NCI-H2227 treated with DMSO at 0.1 percent for 48 hours (cell line): ENCODE measurements at regions not wholly inside any gene's neighbourhood (a gene's known extent, or its start where the extent isn't known, plus 50 kb on each side); places are given as distances from the start of the nearest gene placed in this dataset.
"Not testable (repeated sequence)": the region's sequence is repeated elsewhere in the genome, so short reads cannot be mapped to it uniquely, and the experiment has no call there.

ENCODE experiments used
- DNase-seq: peaks from one replicate; lab custom pipeline; 2025; lab: John Stamatoyannopoulos, UW

DNA sequence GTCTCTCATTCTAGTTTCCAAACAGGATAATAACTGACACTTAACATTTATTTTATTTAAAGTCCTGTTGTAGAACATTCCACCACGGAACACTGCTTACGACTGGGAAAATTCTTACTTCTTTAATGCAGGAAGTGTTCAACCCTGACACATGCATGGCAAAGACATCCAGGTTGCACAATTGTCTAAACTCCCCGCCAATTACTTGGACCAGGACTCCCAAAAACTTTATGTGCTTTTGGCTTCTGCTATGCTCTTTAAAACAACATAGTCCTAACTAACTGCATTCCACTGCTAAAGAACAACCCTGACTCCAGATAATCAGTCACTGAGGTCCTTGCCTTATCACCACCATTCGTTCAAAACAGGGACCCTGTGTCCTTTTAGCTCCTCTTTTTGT lies 995.8 kb downstream of the LTN1 start:
- not testable (repeated sequence) for DNase-seq

DNA sequence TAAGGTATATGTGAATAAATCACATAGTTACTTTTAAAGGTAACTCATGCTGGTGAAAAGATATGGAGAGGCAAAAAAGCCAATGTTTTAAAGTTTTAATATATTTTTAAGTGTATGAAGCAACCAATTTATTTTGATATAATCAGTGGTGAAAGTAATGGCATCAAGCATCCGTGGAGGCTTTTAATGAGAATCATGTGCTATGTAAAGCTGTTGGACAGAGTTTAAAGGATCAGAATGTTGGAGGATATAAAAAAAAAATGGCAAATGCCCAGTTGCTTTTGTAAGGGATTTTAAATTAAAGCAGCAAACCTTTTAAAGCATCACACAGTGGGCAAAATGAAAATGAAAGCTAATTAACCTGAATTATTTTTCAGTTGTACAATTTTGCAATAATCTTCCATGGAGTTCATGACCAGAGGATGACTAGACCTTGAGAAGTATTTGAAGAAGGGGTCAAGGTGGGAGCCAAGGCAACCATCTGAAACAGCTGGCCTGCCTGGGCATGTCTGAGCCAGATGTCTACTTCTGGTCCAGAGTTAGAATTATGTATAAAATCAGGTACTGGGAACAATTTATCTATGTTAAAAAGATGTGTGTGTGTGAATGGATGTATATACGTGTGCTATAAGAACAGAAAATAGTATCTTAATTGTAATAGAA lies 1007.9 kb downstream of the LTN1 start:
- DNase-seq, result not testable (repeated sequence)

DNA sequence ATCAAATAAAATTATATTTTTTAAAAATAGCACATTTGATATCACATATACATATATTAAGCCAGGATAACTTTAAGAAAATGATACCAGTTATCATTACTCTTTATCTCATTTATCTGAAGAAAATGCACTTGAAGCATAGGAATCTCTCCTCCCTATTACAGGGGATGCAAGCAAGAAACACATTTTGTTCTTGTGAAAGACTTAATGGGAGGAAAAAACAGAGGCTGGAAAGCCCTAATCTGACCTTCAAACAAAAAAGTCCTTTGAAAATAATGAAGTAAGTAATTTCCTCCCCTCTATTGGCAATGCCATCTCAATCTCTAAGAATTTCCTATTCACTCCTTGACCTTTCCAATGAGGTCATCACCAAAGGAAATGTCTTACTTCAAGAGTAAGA lies 1012.6 kb upstream of the ADAMTS5 start:
- not testable (repeated sequence) for DNase-seq

DNA sequence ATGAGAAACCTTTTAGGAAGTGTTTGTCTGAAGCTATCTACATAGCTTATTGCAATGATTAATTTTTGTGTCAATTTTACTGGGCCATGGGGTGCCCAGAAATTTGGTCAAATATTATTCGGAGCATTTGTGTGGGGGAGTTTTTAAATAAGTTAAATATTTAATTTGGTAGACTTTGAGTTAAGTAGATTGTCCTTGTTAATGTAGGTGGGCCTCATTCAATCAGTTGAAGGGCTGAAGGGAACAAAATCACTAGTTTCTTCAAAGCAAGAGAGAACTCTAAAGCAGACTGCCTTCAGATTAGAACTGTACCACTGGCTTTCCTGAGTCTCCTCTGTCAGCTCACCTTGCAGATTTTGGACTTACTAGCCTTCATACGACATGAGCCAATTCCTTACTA lies 1008.6 kb upstream of the ADAMTS5 start:
- DNase-seq, result no peak

DNA sequence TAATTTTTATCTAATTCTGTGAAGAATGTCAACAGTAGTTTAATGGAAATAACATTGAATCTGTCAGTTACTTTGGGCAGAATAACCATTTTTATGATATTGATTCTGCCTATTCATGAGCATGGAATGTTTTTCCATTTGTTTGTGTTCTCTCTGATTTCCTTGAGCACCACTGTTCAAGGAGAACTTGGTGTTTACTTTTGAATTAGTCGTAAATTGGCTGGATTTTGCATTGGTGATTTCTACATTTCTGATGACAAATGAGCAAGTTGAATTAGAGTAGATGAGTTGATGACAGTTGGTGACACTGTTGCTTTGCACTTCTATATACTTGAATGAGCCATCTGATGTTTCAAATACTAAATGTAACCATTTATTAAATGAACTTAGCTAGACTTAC lies 1007.3 kb upstream of the ADAMTS5 start:
- not testable (repeated sequence) for DNase-seq

DNA sequence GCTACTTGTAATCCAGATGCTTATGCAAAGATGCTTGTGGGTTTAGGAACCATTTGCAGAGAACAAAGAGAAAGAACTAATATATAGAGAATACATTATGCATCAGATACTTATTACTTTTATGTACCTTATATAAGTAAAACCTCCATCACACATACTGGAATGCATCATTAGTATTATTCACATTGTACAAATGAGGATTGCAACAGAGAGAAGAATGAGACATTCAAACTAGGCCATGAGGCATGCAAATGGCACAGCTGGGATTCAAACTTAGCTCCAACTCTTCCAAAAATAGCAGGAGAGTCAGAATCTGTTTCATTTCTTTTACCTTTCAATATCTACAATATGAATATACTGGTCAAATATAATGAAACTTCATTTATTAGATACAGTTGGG lies 1001.4 kb upstream of the ADAMTS5 start:
- DNase-seq, result not testable (repeated sequence)

DNA sequence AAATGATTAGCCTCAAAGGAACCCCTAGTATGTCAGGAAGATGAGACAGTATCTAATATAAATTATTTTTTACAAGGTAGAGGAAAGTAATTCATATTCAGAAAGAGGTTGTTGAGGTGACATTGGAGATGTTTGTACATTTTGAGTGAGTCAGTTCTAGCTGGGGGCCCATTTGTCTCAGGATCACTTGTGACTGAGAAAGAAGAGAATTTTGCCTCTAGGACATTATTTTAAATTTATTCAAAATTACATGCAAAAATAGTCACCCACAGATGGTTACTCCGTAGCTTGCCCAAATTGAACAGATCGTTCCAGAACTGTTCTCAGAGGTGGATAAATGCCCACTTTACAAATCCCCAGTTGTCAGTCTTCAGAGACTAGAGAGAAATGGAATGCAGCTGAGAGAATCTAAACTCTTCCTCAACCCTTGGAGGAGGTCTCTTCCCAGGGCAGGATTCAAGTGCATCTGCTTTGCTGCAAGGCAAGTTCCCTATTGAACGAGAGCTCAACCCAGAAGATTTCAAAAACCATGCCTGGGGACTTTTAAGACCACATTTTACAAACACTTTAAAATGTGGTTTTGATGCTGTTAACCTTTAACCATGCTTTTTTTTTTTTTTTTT lies 987.8 kb upstream of the ADAMTS5 start:
- no peak for DNase-seq

DNA sequence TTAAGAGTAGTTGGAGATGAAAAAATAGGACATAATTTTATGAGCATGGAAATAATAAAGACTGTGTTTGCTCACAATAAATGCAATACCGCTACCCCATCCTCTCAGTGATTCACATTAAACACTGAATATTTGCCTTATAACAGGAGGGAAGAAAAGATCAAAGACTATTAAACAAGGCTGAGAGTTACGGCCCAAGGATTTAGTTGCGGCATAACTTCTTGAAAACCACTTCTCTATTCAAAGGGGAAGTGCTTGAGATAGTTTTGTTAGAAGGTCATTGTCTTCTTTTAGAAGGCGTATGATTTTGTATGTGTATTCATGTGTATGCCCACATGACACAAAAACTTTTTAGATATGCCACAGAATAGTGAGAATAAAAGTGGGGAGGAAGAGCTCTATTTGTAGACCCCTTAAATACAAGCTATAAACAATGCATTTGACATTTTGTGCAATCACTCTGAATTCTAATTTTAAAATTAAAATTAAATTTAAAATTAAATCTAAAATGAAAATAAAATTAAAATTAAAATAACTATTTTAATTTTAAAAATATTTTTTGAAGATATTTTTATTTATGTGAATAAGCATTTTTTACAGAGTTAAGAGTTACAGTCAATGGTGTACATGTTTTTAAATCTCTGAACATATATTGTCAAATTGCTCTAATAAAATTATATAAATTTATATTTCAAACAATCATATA lies 986.6 kb upstream of the ADAMTS5 start:
- no peak for DNase-seq

DNA sequence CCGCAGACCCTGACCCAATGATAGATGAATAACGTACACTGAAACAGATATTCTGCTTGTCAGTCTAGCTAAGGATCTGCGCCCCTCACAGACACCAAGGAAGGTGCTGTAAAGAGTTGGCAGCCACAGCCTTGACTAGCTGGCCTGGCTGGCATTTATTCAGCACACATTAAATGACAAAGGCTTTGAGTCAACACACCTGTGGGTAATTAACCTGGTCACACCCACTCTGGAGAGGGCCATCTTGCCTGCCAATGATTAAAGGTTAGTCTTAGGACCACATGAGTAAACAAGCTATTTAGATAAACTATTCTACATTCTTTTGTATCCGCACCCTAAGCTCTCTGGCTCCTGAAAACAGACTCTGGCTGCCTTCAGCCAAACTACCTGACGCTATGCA lies 982.2 kb upstream of the ADAMTS5 start:
- not testable (repeated sequence) for DNase-seq

DNA sequence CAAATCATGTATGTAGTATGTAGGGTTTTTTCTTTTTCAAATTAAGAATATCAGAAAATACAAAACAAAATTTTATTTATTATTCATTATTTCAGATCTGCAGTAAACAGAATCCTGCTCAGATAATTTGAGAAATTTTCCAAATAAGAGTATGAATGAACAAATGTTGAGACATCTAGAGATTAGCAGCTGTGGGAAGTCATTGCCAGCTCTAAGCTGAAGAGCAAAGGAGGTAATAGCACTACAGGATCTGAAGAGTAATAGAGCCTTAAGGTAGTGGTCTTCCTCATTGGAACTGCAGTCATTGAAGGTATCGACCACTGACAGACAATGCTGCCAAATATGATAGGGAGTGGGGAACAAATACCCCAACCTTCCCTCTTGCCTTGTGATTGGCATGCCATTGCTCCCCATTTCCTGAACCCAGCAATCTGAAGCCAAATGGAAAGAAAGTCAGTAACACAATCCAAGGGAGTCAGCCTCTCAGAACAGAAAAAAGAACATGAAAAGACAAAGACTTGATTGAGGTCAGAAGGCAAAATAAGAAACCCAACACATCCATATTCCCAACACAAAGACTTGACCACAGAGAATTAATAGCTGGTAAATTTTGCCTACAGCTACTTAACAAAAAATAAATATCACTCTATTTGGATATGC lies 963.4 kb upstream of the ADAMTS5 start:
- not testable (repeated sequence) for DNase-seq

DNA sequence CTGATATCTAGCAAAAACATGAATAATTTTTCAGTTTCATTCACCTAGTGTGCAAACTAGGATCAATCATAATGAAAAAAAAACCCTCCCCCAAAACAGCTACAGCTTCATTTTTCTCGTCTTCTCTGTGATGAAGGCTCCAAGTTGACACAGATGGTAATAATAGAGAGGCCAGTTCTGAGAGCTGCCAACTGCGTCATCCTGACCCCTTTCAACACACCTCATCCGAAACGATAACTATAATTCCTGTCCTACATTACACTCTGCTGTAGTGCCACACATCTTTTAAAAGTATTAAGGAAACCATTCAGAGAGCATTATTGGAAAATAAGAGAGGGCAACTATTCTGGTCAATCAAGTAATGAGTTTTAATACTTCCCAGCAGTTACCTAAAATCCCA lies 962.3 kb upstream of the ADAMTS5 start:
- not testable (repeated sequence) for DNase-seq

DNA sequence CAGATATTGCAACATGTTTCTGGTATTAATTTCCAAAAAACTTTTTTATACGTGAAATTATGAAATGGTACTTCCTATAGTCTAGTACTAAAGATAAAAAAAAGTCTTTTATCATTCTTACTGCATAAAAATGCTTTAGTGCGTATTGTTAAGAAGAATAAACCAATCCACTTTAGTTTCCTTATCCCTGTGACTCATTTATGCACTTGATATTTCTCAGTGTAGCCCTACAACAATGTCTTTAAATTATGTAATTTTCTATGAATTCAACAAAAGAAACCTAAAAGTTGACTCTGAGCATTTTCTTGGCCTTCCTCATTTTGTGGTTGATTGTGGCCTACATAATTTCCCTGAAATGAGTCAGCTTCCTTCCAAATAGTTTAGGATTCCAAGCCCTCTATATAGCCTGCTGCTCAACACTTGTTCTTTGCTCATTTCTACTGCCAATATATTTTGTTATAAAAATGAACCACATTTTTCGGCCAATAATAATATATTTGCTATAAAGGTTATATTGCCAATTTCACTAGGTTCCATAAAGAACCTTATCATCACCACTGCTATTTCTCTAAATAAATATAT lies 961.7 kb upstream of the ADAMTS5 start:
- not testable (repeated sequence) for DNase-seq

DNA sequence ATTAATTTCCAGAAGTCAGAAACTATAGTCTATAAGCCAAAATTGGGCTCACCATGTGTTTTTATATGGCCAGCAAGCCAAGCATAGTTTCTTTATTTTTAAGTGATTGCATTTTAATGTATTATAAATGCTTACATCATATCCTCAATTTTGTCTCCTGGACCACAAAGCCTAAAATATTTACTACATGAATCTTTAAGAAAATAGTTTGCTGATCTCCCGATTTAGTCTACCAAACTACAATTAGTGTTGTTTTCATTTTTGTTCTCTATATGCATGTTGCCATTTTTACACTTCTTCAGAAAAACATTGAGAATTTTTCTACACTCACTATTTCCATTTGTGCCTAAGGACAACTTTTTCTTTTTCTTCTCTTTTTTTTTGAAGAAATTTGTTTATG lies 954.5 kb upstream of the ADAMTS5 start:
- DNase-seq, result not testable (repeated sequence)

DNA sequence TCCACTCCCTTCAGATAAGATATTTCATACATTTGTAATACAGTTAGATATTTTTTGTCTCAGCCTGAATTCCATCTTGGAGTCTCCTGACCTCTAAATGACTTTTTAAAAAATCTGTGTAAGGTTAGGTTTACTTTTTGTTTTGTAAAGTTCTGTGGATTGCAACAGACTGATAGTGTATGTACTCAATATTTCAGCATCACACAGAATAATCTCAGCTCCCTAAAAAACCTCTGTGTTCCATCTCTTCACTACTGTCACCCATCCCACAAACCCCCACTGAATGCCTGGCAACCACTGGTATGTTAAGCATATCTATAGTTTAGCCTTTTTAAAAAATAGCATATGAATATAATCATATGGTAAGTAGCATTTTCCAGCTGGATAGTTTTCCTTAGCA lies 951.1 kb upstream of the ADAMTS5 start:
- DNase-seq, result not testable (repeated sequence)

DNA sequence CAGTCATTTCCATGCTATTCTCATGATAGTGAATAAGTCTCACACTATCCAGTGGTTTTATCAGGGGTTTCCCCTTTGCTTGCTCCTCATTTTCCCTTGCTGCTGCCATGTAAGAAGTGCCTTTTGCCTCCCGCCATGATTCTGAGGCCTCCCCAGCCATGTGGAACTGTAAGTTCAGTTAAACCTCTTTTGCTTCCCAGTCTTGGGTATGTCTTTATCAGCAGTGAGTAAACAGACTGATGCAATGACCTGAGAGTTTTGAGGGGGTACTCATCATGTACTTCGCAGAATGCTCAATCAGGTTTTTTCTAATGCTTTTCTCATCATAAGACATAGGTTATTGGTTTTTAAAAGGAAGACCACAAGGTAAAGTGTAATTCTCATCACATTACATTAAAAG lies 949.4 kb upstream of the ADAMTS5 start:
- not testable (repeated sequence) for DNase-seq

DNA sequence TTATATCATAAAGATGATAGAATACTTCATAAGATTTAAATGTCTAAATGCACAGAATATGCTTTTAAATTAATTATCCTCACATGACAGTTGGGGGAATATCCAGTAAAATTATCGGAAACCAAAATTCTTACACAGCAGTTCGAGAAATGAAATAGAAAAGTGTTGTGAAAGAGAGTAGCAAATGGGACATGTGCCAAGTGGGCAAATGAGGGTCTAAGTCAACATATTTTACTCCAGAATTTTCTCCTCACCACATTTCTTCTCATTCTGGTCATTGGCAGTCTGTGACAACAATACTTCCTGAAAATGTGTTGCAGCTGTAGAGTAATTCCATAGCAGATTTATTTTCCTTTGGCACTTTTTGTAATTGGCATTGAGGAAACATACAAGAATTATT lies 945.2 kb upstream of the ADAMTS5 start:
- DNase-seq, result not testable (repeated sequence)

DNA sequence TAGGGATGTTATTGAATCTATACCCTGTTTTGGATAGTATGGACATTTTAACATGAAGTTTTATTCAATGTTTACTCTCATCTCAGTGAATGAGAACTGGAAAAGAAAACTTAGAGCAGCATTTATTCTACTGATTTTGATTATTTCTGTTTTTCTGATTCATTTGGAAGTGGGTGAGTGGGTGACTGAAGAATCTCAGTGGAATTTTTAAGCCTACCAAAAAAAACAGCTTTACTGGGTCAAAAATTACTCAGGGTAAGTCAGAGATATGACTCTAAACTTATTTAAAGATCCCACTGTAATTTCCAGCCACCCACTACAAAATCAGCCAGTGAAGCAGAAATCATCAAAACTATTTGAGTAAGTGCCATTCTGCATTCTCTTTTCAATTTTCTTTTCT lies 942.6 kb upstream of the ADAMTS5 start:
- DNase-seq, result not testable (repeated sequence)

DNA sequence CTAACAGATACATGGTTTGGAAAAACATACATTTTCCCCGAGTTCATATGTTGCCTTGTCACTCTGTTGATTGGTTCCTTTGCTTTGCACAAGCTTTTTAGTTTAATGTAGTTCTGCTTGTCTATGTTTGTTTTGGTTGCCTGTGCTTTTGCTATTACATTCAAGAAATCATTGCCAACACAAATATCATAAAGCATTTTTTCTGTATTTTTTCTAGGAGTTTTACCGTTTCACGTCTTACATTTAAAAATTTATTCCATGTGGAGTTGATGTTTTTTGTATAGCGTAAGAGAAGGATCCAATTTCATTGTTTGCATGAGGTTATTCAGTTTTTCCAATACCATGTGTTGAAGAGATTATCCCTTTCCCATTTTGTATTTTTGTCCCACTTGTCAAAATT lies 941.9 kb upstream of the ADAMTS5 start:
- not testable (repeated sequence) for DNase-seq

DNA sequence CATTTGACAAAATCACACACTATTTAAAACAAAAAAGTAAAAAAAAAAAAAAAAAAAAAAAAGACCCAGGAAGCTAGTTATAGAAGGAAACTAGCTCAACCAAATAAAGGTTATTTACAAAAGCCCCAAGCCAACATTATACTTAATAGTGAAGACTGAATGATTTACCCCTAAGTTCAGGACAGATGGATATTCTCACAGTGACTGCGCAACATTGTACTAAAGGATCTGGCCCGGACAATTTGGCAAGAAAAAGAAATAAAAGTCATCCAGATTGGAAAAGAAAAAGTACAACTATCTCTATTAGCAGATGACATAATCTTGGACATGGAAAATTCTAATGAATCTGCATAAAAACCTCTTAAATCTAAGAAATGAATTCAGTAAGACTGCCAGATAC lies 936.0 kb upstream of the ADAMTS5 start:
- not testable (repeated sequence) for DNase-seq

DNA sequence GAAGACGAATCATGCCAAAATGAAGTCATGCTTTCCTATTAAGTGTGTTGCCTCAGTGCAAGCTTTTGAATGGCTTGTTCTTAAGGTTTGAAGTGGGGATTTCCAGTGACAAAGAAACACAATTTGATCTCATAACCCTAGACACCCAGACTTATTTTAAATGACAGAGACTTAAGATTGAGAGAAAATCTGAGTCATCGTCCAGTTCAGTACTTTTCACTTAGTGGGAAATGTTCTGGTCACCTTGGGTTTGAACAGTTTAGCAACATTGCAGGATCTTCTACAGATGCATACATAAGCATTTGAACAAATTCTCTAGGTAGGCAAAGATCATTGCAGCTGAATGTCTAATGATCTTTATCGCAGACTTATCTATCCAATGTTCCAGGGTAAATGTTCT lies 926.7 kb upstream of the ADAMTS5 start:
- DNase-seq, result not testable (repeated sequence)

DNA sequence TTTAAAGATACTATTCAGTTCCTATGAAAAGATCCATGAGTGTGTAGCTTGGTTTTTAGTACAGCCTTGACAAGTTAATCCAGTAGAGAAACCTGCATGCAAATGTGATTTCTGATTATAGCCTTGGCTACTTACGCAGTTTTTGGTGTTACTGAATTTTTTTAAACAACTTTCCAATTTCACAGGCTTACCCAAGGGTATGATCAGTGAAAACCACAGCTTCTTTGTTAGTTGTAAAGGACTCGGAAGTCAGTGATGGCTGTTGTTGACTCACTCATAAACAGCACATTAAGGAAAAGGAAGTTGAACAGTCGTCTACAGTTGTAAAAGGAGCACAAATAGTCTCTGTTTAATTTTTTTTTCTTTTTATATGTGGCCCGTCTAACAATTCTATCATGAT lies 924.6 kb upstream of the ADAMTS5 start:
- not testable (repeated sequence) for DNase-seq

DNA sequence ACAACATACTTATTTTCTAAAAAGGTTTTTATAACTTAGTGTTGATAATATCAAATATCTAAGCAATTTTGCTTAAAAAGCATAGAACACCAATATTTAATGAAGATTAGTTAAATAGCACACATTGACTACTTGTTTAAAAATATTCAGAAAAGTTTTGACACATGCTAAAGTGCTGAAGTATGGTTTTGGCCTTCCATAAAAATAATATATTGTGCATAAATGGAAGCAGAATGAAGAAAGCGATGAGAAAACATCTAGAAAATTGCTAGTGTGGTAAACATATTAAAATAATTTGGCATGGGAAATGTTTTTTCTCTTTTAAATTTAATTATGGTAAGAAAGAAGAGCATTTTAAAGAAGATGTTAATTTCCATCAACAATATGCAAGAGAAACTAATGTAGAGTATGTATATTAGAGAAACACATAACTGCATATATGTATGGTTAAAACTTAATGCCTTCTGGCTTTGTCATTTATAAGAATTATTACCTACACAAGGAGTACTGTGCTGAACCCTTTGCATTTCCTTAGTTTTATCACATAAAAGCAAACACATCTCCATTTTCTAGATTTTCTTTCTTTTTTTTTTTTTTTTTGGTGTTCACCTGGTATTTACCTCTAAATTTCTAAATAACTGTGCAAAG lies 921.0 kb upstream of the ADAMTS5 start:
- DNase-seq, result not testable (repeated sequence)
